CD8-positive, alpha-beta memory T cell (primary cell): ENCODE measurements at regions not wholly inside any gene's neighbourhood (a gene's known extent, or its start where the extent isn't known, plus 50 kb on each side); places are given as distances from the start of the nearest gene placed in this dataset.
"Not testable (repeated sequence)": the region's sequence is repeated elsewhere in the genome, so short reads cannot be mapped to it uniquely, and the experiment has no call there.

Source experiments
- CTCF ChIA-PET: fragments of 350-600 bp; sonication (Branson Sonifier 250); formaldehyde crosslinking; loops from one replicate; lab custom pipeline; 2021; ENCODE audit warnings: antibody characterized with exemption; lab: Charles Lee
- POLR2A ChIA-PET: fragments of 350-600 bp; sonication (Branson Sonifier 250); formaldehyde crosslinking; loops from one replicate; lab custom pipeline; 2021; ENCODE audit warnings: antibody characterized with exemption; lab: Charles Lee
- DNase-seq, 5 donors: peaks; one replicate each; pipeline versions ENCODE4 v3.0.0 to v3.0.0-alpha.2; 2020 to 2022; ENCODE audit warnings: mixed read lengths in 1 of 5
- H3K27ac ChIP-seq: one replicate; pipeline ENCODE4 v1.7.0; 2013; ENCODE audit warnings: low read depth, mild to moderate bottlenecking, low read length, moderate library complexity
- H3K27me3 ChIP-seq: 2 replicates; pipeline ENCODE4 v1.7.0; 2013; ENCODE audit warnings: low read length, mild to moderate bottlenecking; ENCODE audit not compliant: insufficient read depth, poor library complexity, severe bottlenecking
- H3K36me3 ChIP-seq: 2 replicates; pipeline ENCODE4 v1.7.0; 2013; ENCODE audit warnings: mild to moderate bottlenecking, low read length, moderate library complexity; ENCODE audit not compliant: insufficient read depth
- H3K4me1 ChIP-seq: 2 replicates; pipeline ENCODE4 v1.7.0; 2013; ENCODE audit warnings: mild to moderate bottlenecking, low read length, moderate library complexity; ENCODE audit not compliant: insufficient read depth
- H3K4me3 ChIP-seq: 2 replicates; pipeline ENCODE4 v1.7.0; 2013; ENCODE audit warnings: mild to moderate bottlenecking, low read length
- H3K9me3 ChIP-seq: 2 replicates; pipeline ENCODE4 v1.7.0; 2013; ENCODE audit warnings: mild to moderate bottlenecking, low read length
- H3K27ac Mint-ChIP-seq, 8 donors: one replicate each; pipeline ENCODE4 v1.8.0; 2020 to 2021; ENCODE audit warnings: mixed read lengths in 8 of 8, mild to moderate bottlenecking in 6 of 8, inconsistent platforms in 3 of 8, moderate library complexity in 3 of 8
- H3K27me3 Mint-ChIP-seq, 2 donors: one replicate each; pipeline ENCODE4 v1.8.0; 2020 to 2021; ENCODE audit warnings: mixed read lengths in 2 of 2, mild to moderate bottlenecking in 1 of 2, moderate library complexity in 1 of 2
- H3K36me3 Mint-ChIP-seq, 3 donors: one replicate each; pipeline ENCODE4 v1.8.0; 2020 to 2021; ENCODE audit warnings: mixed read lengths in 3 of 3, inconsistent platforms in 1 of 3, mild to moderate bottlenecking in 1 of 3
- H3K4me1 Mint-ChIP-seq, 3 donors: one replicate each; pipeline ENCODE4 v1.8.0; 2020 to 2021; ENCODE audit warnings: mixed read lengths in 3 of 3, inconsistent platforms in 1 of 3, mild to moderate bottlenecking in 1 of 3
- H3K4me3 Mint-ChIP-seq, 7 donors: one replicate each; pipeline ENCODE4 v1.8.0; 2020 to 2021; ENCODE audit warnings: mixed read lengths in 7 of 7, mild to moderate bottlenecking in 6 of 7, moderate library complexity in 4 of 7, inconsistent platforms in 2 of 7
- H3K9me3 Mint-ChIP-seq, 5 donors: one replicate each; pipeline ENCODE4 v1.8.0; 2020 to 2022; ENCODE audit warnings: mixed read lengths in 5 of 5, mild to moderate bottlenecking in 3 of 5, moderate library complexity in 2 of 5, inconsistent platforms in 1 of 5

- Mint-ChIP-seq H3K36me3 (no peaks in the 10 kb centered on the region), H3K4me1 (no peaks in the 10 kb centered on the region), H3K9me3 (peaks cover 0 to 16% (median 5%) of the 10 kb centered on the region in 5 donors), H3K4me3 (no peak overlapping the region), H3K27me3 (no peaks in the 10 kb centered on the region), H3K27ac (no peak overlapping the region)
- Histone ChIP-seq H3K4me3 (no peak overlapping the region), H3K27me3 (no peaks in the 10 kb centered on the region), H3K36me3 (no peaks in the 10 kb centered on the region), H3K9me3 (no peaks in the 10 kb centered on the region), H3K4me1 (no peaks in the 10 kb centered on the region), H3K27ac (no peak overlapping the region)
- POLR2A ChIA-PET: no interaction called here
- no peak for DNase-seq
- CTCF ChIA-PET: no interaction called here
Observed at GRCh38 chrX:77200663-77201062, 246.5 kb upstream of the FGF16 start.

DNA sequence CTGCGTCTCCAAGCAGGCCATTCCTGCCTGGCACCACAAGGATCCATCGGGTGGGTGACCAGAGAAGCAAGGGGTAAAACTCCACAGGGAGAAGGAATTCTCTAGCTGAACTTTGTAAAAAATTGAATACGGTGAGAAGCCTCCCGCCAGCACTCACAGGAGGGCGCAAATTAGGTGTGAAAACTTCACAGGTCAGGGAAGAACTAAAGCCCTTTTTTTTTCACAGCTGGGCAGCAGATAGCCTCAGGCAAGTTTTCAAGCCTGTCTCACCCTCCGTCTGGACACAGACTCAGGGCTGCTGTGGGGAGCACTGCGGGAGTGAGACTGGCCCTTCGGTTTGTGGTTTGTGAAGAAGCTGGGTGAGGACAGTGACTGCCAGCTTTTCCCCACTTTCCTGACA is 224.1 kb upstream of the FGF16 start:
- Histone ChIP-seq H3K4me1 (no peaks in the 10 kb centered on the region), H3K27me3 (no peaks in the 10 kb centered on the region), H3K9me3 (no peaks in the 10 kb centered on the region), H3K36me3 (no peaks in the 10 kb centered on the region), H3K27ac (no peak overlapping the region), H3K4me3 (no peak overlapping the region)
- no peaks in the 10 kb centered on the region for H3K4me1 Mint-ChIP-seq
- CTCF ChIA-PET: no interaction called here
- DNase-seq: no peak
- no peak overlapping the region for H3K4me3 Mint-ChIP-seq
- peaks cover 12 to 13% of the 10 kb centered on the region in 2 donors for H3K27me3 Mint-ChIP-seq
- no peak overlapping the region for H3K27ac Mint-ChIP-seq
- H3K9me3 Mint-ChIP-seq: peaks cover 0 to 3% (median 0%) of the 10 kb centered on the region in 5 donors
- POLR2A ChIA-PET: no interaction called here
- no peaks in the 10 kb centered on the region for H3K36me3 Mint-ChIP-seq

DNA sequence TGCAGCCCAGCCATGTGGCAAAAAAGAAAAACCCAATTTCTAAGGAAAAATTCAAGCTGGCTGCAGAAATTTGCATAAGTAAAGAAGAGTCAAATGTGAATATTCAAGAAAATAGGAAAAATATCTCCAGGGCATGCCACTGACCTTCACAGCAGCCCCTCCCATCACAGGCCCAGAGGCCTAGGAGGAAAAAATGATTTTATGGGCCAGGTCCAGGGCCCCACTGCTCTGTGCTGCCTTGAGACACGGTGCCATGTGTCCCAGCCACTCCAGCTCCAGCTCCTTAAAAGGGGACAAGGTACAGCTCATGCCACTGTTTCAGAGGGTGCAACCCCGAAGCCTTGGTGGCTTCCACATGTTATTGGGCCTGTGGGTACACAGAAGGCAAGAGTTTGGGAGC is 182.7 kb upstream of the FGF16 start:
- ChIA-PET CTCF (no interaction called here), POLR2A (no interaction called here)
- no peaks in the 10 kb centered on the region for H3K4me1 ChIP-seq
- H3K9me3 Mint-ChIP-seq: peaks cover 7 to 19% (median 17%) of the 10 kb centered on the region in 5 donors
- no peaks in the 10 kb centered on the region for H3K9me3 ChIP-seq
- H3K27me3 Mint-ChIP-seq: peaks cover 0 to 10% of the 10 kb centered on the region in 2 donors
- DNase-seq: no peak
- no peak overlapping the region for H3K4me3 Mint-ChIP-seq
- H3K27ac Mint-ChIP-seq: no peak overlapping the region
- H3K36me3 Mint-ChIP-seq: no peaks in the 10 kb centered on the region
- H3K4me3 ChIP-seq: no peak overlapping the region
- H3K4me1 Mint-ChIP-seq: no peaks in the 10 kb centered on the region
- H3K27me3 ChIP-seq: no peaks in the 10 kb centered on the region
- no peak overlapping the region for H3K27ac ChIP-seq
- no peaks in the 10 kb centered on the region for H3K36me3 ChIP-seq

DNA sequence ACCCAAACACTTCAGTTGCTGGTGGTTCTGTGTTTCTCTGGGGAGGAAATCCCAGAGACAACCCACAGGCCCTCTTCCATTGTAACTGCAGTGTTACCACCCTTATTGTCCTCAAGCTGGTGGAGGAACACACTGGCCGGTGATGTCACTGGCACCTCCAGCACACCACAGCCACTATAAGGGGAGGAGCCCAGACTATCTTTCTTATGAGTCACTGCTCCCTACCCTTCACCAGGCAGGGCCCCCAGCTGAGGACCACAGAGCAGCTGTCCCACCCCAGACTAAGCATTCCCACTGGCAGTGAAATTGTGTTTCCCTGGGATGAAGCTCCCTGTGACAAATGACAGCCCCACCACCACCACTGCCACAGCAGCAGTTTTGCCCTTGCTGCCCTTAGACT is 171.8 kb upstream of the FGF16 start:
- CTCF ChIA-PET: no interaction called here
- peaks cover 0 to 5% (median 2%) of the 10 kb centered on the region in 5 donors for H3K9me3 Mint-ChIP-seq

DNA sequence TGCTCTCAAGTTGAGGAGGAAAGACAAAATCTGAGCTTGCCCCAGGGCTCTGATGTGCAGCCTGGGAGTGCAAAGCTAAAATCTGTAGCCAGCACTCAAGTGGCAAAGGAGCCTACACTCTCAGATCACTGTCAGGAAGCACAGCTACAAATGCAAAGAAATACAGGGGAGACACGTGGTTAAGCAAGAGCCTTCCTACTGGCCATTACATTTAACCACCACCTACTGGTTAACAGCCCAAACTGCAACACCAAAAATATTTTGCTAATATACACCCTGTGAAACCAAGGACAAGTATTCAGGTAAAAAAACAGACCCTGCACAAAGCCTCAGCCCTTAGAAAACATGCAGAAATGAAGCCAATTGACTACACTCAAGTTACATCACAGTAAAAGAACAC is 170.4 kb upstream of the FGF16 start:
- ChIA-PET CTCF (no interaction called here), POLR2A (no interaction called here)

More for the DNA sequence above, 171.8 kb upstream of the FGF16 start:
- Mint-ChIP-seq H3K27ac (no peak overlapping the region), H3K4me1 (no peaks in the 10 kb centered on the region), H3K27me3 (peaks cover 0 to 2% of the 10 kb centered on the region in 2 donors), H3K36me3 (no peaks in the 10 kb centered on the region), H3K4me3 (no peak overlapping the region)
- Histone ChIP-seq H3K9me3 (no peaks in the 10 kb centered on the region), H3K27ac (no peak overlapping the region), H3K4me1 (no peaks in the 10 kb centered on the region), H3K27me3 (no peaks in the 10 kb centered on the region), H3K36me3 (no peaks in the 10 kb centered on the region), H3K4me3 (no peak overlapping the region)
- POLR2A ChIA-PET: no interaction called here
- no peak for DNase-seq

GRCh38 chrX:77277911-77278310 is 169.3 kb upstream of the FGF16 start:
- H3K27me3 Mint-ChIP-seq: peaks cover 0 to 2% of the 10 kb centered on the region in 2 donors
- Histone ChIP-seq H3K4me1 (no peaks in the 10 kb centered on the region), H3K27ac (no peak overlapping the region), H3K36me3 (no peaks in the 10 kb centered on the region), H3K9me3 (no peaks in the 10 kb centered on the region), H3K4me3 (no peak overlapping the region), H3K27me3 (no peaks in the 10 kb centered on the region)
- no peak overlapping the region for H3K27ac Mint-ChIP-seq
- no peaks in the 10 kb centered on the region for H3K36me3 Mint-ChIP-seq
- H3K9me3 Mint-ChIP-seq: peaks cover 0 to 11% (median 6%) of the 10 kb centered on the region in 5 donors
- CTCF ChIA-PET: no interaction called here
- H3K4me1 Mint-ChIP-seq: no peaks in the 10 kb centered on the region
- no peak overlapping the region for H3K4me3 Mint-ChIP-seq
- no peak for DNase-seq
- POLR2A ChIA-PET: no interaction called here

More for the DNA sequence above, 170.4 kb upstream of the FGF16 start:
- no peak overlapping the region for H3K27ac Mint-ChIP-seq
- no peaks in the 10 kb centered on the region for H3K27me3 ChIP-seq
- no peaks in the 10 kb centered on the region for H3K36me3 ChIP-seq
- H3K9me3 ChIP-seq: no peaks in the 10 kb centered on the region
- H3K36me3 Mint-ChIP-seq: no peaks in the 10 kb centered on the region
- no peak for DNase-seq
- peaks cover 0 to 2% of the 10 kb centered on the region in 2 donors for H3K27me3 Mint-ChIP-seq
- H3K27ac ChIP-seq: no peak overlapping the region
- H3K4me3 Mint-ChIP-seq: no peak overlapping the region
- no peak overlapping the region for H3K4me3 ChIP-seq
- H3K9me3 Mint-ChIP-seq: peaks cover 0 to 13% (median 8%) of the 10 kb centered on the region in 5 donors
- no peaks in the 10 kb centered on the region for H3K4me1 Mint-ChIP-seq
- H3K4me1 ChIP-seq: no peaks in the 10 kb centered on the region

DNA sequence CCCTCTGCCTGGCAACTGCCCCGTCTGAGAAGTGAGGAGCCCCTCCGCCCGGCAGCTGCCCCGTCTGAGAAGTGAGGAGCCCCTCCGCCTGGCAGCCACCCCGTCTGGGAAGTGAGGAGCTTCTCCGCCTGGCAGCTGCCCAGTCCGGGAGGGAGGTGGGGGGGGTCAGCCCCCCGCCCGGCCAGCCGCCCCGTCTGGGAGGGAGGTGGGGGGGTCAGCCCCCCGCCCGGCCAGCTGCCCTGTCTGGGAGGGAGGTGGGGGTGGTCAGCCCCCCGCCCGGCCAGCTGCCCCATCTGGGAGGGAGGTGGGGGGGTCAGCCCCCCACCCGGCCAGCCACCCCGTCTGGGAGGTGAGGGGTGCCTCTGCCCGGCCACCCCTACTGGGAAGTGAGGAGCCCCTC is 167.8 kb upstream of the FGF16 start:
- H3K36me3 Mint-ChIP-seq, H3K36me3 ChIP-seq, H3K27ac Mint-ChIP-seq, POLR2A ChIA-PET, H3K27ac ChIP-seq, DNase-seq, H3K27me3 Mint-ChIP-seq, H3K9me3 ChIP-seq, H3K4me3 ChIP-seq, H3K4me1 ChIP-seq, H3K27me3 ChIP-seq, H3K9me3 Mint-ChIP-seq, H3K4me1 Mint-ChIP-seq, H3K4me3 Mint-ChIP-seq, CTCF ChIA-PET: not testable (repeated sequence)

DNA sequence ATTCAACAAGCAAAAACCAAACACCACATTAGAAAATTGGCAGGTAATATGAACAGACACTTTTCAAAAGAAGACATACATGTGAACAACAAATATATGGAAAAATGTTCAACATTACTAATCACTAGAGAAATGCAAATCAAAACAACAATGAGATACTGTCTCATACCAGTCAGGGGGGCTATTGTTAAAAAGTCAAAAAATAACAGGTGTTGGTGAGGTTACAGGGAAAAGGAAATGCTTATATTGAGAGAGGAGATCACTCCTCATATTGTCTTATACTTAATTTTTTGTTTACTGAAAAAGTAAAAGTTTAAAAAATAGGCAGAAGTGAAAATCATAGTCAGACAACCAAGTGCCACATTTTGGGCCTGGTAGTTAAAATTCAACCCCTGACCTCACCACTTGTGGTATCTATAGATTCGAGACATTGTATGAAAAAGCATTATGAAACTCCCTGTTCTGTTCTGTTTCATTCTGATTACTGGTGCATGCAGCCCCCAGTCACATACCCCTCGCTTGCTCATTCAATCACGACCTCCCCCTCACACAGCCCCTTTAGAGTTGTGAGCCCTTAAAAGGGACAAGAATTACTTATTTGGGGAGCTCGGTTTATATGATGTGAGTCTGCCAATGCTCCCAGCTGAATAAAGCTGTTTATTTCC is 153.7 kb upstream of the FGF16 start:
- Mint-ChIP-seq H3K36me3 (no peaks in the 10 kb centered on the region), H3K9me3 (peaks cover 0 to 12% (median 8%) of the 10 kb centered on the region in 5 donors)
- CTCF ChIA-PET: no interaction called here

More for the DNA sequence above, 153.7 kb upstream of the FGF16 start:
- H3K36me3 ChIP-seq: no peaks in the 10 kb centered on the region
- no peaks in the 10 kb centered on the region for H3K4me1 ChIP-seq
- peaks cover 0 to 7% of the 10 kb centered on the region in 2 donors for H3K27me3 Mint-ChIP-seq
- no peak overlapping the region for H3K4me3 ChIP-seq
- POLR2A ChIA-PET: no interaction called here
- H3K4me3 Mint-ChIP-seq: no peak overlapping the region
- H3K4me1 Mint-ChIP-seq: no peaks in the 10 kb centered on the region
- H3K27me3 ChIP-seq: no peaks in the 10 kb centered on the region
- no peak for DNase-seq
- no peaks in the 10 kb centered on the region for H3K9me3 ChIP-seq
- no peak overlapping the region for H3K27ac ChIP-seq
- no peak overlapping the region for H3K27ac Mint-ChIP-seq
